ENCODE measurements at regions not wholly inside any gene's neighbourhood (a gene's known extent, or its start where the extent isn't known, plus 50 kb on each side); places are given as distances from the start of the nearest gene placed in this dataset.
"Not testable (repeated sequence)": the region's sequence is repeated elsewhere in the genome, so short reads cannot be mapped to it uniquely, and the experiment has no call there.

GRCh38 chr7:112962815-112963214 lies 123.8 kb downstream of the GPR85 start:
- no peak overlapping the region for H3K4me3 ChIP-seq (replicated peaks in 1 of 2; ENCODE audit: low read depth in 2 of 2, low read length in 2 of 2)
- no peak for TF ChIP-seq CTCF (IDR thresholded peaks at IDR 0.05; ENCODE audit: low read depth, low read length)
- no peak for DNase-seq (ENCODE audit: low read depth in 2 of 2)

GRCh38 chr7:112959276-112959675 lies 127.4 kb downstream of the GPR85 start:
- TF ChIP-seq CTCF (IDR thresholded peaks at IDR 0.05; ENCODE audit: low read depth, low read length): no peak
- DNase-seq (ENCODE audit: low read depth in 2 of 2): no peak
- no peak overlapping the region for H3K4me3 ChIP-seq (replicated peaks in 1 of 2; ENCODE audit: low read depth in 2 of 2, low read length in 2 of 2)

- H3K4me3 ChIP-seq (replicated peaks in 1 of 2; ENCODE audit: low read depth in 2 of 2, low read length in 2 of 2): no peak overlapping the region
- DNase-seq (ENCODE audit: low read depth in 2 of 2): no peak
Measured at GRCh38 chr7:112958775-112959174, 127.9 kb downstream of the GPR85 start.

GRCh38 chr7:112957901-112958300 lies 128.7 kb downstream of the GPR85 start:
- DNase-seq (ENCODE audit: low read depth in 2 of 2): no peak
- no peak overlapping the region for H3K4me3 ChIP-seq (replicated peaks in 1 of 2; ENCODE audit: low read depth in 2 of 2, low read length in 2 of 2)
- no peak for TF ChIP-seq CTCF (IDR thresholded peaks at IDR 0.05; ENCODE audit: low read depth, low read length)

More at GRCh38 chr7:112958775-112959174, 127.9 kb downstream of the GPR85 start:
- TF ChIP-seq CTCF (IDR thresholded peaks at IDR 0.05; ENCODE audit: low read depth, low read length): no peak

- H3K4me3 ChIP-seq (replicated peaks in 1 of 2; ENCODE audit: low read depth in 2 of 2, low read length in 2 of 2); DNase-seq (ENCODE audit: low read depth in 2 of 2): not testable (repeated sequence)
Measured at GRCh38 chr7:112953031-112953430, 133.6 kb downstream of the GPR85 start.

GRCh38 chr7:112951070-112951469 lies 135.6 kb downstream of the GPR85 start:
- no peak for TF ChIP-seq CTCF (IDR thresholded peaks at IDR 0.05; ENCODE audit: low read depth, low read length)
- no peak for DNase-seq (ENCODE audit: low read depth in 2 of 2)
- H3K4me3 ChIP-seq (replicated peaks in 1 of 2; ENCODE audit: low read depth in 2 of 2, low read length in 2 of 2): no peak overlapping the region

GRCh38 chr7:112949682-112950081 lies 136.9 kb downstream of the GPR85 start:
- H3K4me3 ChIP-seq (replicated peaks in 1 of 2; ENCODE audit: low read depth in 2 of 2, low read length in 2 of 2); DNase-seq (ENCODE audit: low read depth in 2 of 2): not testable (repeated sequence)

GRCh38 chr7:112946350-112946749 lies 140.3 kb downstream of the GPR85 start:
- no peak overlapping the region for H3K4me3 ChIP-seq (replicated peaks in 1 of 2; ENCODE audit: low read depth in 2 of 2, low read length in 2 of 2)
- TF ChIP-seq CTCF (IDR thresholded peaks at IDR 0.05; ENCODE audit: low read depth, low read length): no peak
- peak in 1 of 2 donors; percentile 18 for DNase-seq (ENCODE audit: low read depth in 2 of 2)

Measured in cardiac fibroblast (primary cell).